ENCODE measurements at regions not wholly inside any gene's neighbourhood (a gene's known extent, or its start where the extent isn't known, plus 50 kb on each side); places are given as distances from the start of the nearest gene placed in this dataset.

DNA sequence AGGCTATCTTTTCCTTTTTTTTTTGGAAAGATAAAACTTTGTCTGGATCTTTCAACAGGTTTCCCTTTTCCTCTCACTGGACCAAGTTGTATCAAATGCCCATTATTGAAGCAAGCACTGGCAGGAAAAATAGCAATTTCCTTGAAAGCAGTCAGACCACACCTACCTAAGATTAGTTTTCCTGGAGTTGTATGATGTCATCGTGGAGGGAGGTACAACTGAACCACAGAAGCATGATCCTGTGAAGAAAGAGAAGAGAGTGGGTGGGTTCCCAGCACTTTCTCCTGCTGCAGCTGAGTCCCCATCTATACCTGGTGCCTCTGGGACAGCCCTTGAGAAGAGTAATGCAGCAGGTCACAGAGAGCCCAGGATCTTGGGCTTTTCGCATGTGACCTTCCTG, 63.6 kb upstream of the ERCC4 start:
- TF ChIP-seq, protein P1, sequence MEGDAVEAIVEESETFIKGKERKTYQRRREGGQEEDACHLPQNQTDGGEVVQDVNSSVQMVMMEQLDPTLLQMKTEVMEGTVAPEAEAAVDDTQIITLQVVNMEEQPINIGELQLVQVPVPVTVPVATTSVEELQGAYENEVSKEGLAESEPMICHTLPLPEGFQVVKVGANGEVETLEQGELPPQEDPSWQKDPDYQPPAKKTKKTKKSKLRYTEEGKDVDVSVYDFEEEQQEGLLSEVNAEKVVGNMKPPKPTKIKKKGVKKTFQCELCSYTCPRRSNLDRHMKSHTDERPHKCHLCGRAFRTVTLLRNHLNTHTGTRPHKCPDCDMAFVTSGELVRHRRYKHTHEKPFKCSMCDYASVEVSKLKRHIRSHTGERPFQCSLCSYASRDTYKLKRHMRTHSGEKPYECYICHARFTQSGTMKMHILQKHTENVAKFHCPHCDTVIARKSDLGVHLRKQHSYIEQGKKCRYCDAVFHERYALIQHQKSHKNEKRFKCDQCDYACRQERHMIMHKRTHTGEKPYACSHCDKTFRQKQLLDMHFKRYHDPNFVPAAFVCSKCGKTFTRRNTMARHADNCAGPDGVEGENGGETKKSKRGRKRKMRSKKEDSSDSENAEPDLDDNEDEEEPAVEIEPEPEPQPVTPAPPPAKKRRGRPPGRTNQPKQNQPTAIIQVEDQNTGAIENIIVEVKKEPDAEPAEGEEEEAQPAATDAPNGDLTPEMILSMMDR (IDR thresholded peaks at IDR 0.05): no peak
- no peak for TF ChIP-seq POLR2A (IDR thresholded peaks at IDR 0.05)
